ENCODE measurements at regions not wholly inside any gene's neighbourhood (a gene's known extent, or its start where the extent isn't known, plus 50 kb on each side); places are given as distances from the start of the nearest gene placed in this dataset.

DNA sequence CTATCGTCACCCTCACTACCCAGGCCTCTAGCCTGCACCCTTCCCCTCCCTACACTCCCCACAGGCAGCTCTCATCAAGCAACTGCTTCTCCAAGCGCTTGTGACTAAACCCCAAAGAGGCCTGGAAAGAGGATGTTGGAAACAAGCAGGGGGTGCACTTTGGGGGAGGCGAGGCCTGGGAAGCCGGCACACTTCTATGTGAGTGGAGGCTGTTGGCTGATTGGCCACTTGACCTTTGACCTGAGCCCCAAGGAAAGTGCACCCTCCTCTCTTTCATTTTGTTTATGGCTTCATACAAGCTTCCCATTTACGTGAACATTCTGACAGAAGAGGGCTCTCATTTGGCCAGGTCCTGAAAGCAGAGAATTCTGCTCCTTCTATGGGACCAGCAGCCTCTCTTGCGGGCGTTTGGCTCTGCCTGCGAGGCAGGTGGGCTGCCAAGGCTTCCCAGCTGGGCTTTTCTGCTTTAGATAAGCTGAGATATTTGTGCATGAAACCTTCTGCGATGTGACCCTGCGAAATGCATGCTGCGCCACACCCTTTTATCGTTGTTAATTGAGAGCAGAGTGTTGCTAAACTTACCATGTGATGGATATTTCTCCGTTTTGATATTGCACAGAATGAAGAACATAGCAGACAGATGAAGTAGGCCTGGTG, 134.8 kb upstream of the NCK2 start:
- H3K36me3 ChIP-seq (ENCODE audit: insufficient read depth, insufficient read length, low read length) = no peaks in the 10 kb centered on the region
- no peak for DNase-seq (ENCODE audit: low read depth, low spot score)
- no peak overlapping the region for H3K9ac ChIP-seq (ENCODE audit: insufficient read length, low read depth)
- no peaks in the 10 kb centered on the region for H3K4me1 ChIP-seq (ENCODE audit: insufficient read depth, insufficient read length)
- TF ChIP-seq YY1 (IDR thresholded peaks at IDR 0.05; ENCODE audit: insufficient read depth, insufficient read length) = no peak
- TF ChIP-seq ZNF274 (IDR thresholded peaks at IDR 0.05; ENCODE audit: low read depth, low read length) = no peak
- TF ChIP-seq SUZ12 (IDR thresholded peaks at IDR 0.05; ENCODE audit: extremely low read depth, insufficient read depth, insufficient read length) = no peak
- H3K27me3 ChIP-seq (ENCODE audit: insufficient read depth, insufficient read length) = no peaks in the 10 kb centered on the region
- no peak overlapping the region for H3K4me3 ChIP-seq (ENCODE audit: insufficient read length, low read depth)
- no peaks in the 10 kb centered on the region for H3K9me3 ChIP-seq (ENCODE audit: insufficient read depth, low read length)

DNA sequence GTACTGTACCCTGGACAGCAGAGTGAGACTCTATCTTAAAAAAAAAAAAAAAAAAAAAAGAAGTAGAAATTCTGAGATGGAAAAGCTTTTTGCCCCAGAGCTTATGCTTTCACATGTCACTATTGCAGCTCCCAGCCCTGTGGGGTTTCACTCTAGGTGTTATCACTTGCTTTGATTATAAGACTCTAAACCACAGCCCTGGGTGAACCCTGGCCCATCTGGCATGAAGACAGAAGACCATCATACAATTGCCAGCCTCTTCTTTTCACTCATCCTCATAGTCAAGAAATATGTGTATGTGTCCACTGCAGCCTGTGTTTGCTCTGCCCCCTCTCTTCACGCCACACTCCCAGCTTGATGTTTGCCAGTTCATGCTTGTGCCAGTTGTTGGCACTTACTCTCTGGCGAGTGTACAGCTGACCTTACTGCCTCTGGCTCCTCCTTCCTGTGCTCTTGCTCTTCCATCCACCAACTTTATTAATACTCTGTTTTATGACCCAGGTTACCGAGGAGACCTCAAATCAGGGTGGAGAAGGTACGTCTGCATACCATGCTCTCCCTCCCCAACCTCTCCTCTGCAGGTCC, 136.7 kb upstream of the NCK2 start:
- H3K36me3 ChIP-seq (ENCODE audit: insufficient read depth, insufficient read length, low read length) = no peaks in the 10 kb centered on the region
- H3K4me3 ChIP-seq (ENCODE audit: insufficient read length, low read depth) = no peak overlapping the region
- no peak for TF ChIP-seq SUZ12 (IDR thresholded peaks at IDR 0.05; ENCODE audit: extremely low read depth, insufficient read depth, insufficient read length)
- H3K9me3 ChIP-seq (ENCODE audit: insufficient read depth, low read length) = no peaks in the 10 kb centered on the region
- H3K4me1 ChIP-seq (ENCODE audit: insufficient read depth, insufficient read length) = no peaks in the 10 kb centered on the region
- no peaks in the 10 kb centered on the region for H3K27me3 ChIP-seq (ENCODE audit: insufficient read depth, insufficient read length)
- no peak for DNase-seq (ENCODE audit: low read depth, low spot score)
- no peak overlapping the region for H3K9ac ChIP-seq (ENCODE audit: insufficient read length, low read depth)

DNA sequence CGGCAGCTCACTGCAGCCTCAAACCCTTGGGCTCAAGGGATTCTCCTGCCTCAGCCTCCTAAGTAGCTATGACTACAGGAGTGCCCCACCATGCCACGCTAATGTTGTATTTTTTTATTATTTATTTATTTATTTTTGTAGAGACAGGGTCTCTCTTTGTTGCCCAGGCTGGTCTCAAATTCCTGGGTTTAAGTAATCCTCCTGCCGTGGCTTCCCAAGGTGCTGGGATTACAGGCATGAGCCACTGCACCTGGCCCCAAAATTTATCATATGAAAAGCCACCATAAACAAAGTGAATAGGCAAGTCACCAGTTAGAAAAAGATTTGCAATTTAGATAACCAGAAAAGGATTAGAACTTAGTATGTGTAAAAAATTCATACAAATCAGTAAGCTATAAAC, 138.6 kb upstream of the NCK2 start:
- H3K9me3 ChIP-seq (ENCODE audit: insufficient read depth, low read length) = no peaks in the 10 kb centered on the region
- no peaks in the 10 kb centered on the region for H3K36me3 ChIP-seq (ENCODE audit: insufficient read depth, insufficient read length, low read length)
- no peak for DNase-seq (ENCODE audit: low read depth, low spot score)
- no peak for TF ChIP-seq YY1 (IDR thresholded peaks at IDR 0.05; ENCODE audit: insufficient read depth, insufficient read length)
- no peak for TF ChIP-seq ZNF274 (IDR thresholded peaks at IDR 0.05; ENCODE audit: low read depth, low read length)
- TF ChIP-seq SUZ12 (IDR thresholded peaks at IDR 0.05; ENCODE audit: extremely low read depth, insufficient read depth, insufficient read length) = no peak
- no peak overlapping the region for H3K4me3 ChIP-seq (ENCODE audit: insufficient read length, low read depth)
- H3K27me3 ChIP-seq (ENCODE audit: insufficient read depth, insufficient read length) = no peaks in the 10 kb centered on the region
- H3K4me1 ChIP-seq (ENCODE audit: insufficient read depth, insufficient read length) = no peaks in the 10 kb centered on the region
- H3K9ac ChIP-seq (ENCODE audit: insufficient read length, low read depth) = no peak overlapping the region

DNA sequence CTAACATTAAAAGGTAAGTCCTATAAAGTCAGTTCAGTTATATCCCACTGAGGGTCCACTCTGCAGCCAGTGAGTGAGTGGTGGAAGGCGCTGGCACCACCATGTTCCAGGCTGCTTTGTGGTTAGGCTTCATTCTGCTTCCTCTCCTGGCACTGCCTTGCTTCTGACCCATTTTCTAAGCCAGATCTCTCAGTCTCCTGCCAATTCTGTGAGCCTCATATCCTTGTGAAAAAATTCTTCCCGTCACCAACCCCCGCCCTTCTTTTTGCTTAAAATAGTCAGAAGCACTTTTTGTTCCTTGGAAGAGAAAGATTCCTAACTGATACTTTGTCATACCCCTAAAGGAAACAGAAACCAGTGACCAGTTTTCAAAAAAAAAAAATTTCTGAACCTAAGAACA, 139.8 kb upstream of the NCK2 start:
- Histone ChIP-seq H3K27me3 (ENCODE audit: insufficient read depth, insufficient read length) (no peaks in the 10 kb centered on the region), H3K9ac (ENCODE audit: insufficient read length, low read depth) (no peak overlapping the region), H3K9me3 (ENCODE audit: insufficient read depth, low read length) (no peaks in the 10 kb centered on the region), H3K4me1 (ENCODE audit: insufficient read depth, insufficient read length) (no peaks in the 10 kb centered on the region), H3K36me3 (ENCODE audit: insufficient read depth, insufficient read length, low read length) (no peaks in the 10 kb centered on the region), H3K4me3 (ENCODE audit: insufficient read length, low read depth) (no peak overlapping the region)
- TF ChIP-seq YY1 (IDR thresholded peaks at IDR 0.05; ENCODE audit: insufficient read depth, insufficient read length) = no peak
- TF ChIP-seq ZNF274 (IDR thresholded peaks at IDR 0.05; ENCODE audit: low read depth, low read length) = no peak
- TF ChIP-seq SUZ12 (IDR thresholded peaks at IDR 0.05; ENCODE audit: extremely low read depth, insufficient read depth, insufficient read length) = no peak
- no peak for DNase-seq (ENCODE audit: low read depth, low spot score)

DNA sequence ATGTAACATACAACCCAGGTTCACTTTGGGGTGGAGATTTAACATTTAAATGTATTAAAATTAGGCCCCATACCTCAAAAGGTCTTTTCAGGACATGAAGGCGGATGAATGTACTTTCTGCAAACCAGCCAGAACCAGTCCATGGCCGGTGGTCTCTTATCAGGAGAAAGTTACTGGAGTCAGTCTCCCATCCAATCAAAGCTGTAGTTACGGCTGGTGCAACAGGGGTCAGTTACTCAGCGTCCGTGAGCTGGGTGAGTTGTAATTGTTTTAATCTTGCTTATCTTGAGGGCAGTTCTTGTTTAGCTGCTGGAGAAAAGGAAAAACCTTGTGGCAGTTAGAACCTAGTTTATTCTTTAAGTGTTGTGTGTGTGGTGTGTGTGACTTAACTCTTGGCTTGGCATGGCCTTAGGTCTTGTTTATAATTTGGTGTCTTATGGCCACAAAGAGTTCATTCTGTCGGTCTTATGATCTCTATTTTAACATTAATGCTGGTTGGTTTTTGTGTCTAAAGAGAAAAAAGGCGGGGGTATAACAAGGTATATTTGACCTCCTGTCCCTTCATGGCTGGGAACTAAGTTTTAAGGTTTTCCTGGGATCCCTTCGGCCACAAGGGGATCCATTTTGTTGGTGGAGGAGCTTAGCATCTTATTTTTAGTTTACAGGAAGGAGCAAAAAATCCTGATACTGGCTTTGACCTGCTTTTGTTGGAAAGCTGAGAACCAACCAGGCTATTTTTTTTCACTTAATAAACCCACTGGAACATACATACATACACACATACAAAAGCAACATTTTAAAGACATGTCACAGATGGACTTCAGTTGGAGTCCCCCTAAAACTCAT, 143.5 kb upstream of the NCK2 start:
- no peak for DNase-seq (ENCODE audit: low read depth, low spot score)
- Histone ChIP-seq H3K9ac (ENCODE audit: insufficient read length, low read depth) (no peak overlapping the region), H3K9me3 (ENCODE audit: insufficient read depth, low read length) (no peaks in the 10 kb centered on the region), H3K36me3 (ENCODE audit: insufficient read depth, insufficient read length, low read length) (no peaks in the 10 kb centered on the region), H3K4me3 (ENCODE audit: insufficient read length, low read depth) (no peak overlapping the region), H3K27me3 (ENCODE audit: insufficient read depth, insufficient read length) (no peaks in the 10 kb centered on the region), H3K4me1 (ENCODE audit: insufficient read depth, insufficient read length) (peaks cover 7% of the 10 kb centered on the region)
- TF ChIP-seq SUZ12 (IDR thresholded peaks at IDR 0.05; ENCODE audit: extremely low read depth, insufficient read depth, insufficient read length) (no peak), ZNF274 (IDR thresholded peaks at IDR 0.05; ENCODE audit: low read depth, low read length) (no peak), YY1 (IDR thresholded peaks at IDR 0.05; ENCODE audit: insufficient read depth, insufficient read length) (no peak)

DNA sequence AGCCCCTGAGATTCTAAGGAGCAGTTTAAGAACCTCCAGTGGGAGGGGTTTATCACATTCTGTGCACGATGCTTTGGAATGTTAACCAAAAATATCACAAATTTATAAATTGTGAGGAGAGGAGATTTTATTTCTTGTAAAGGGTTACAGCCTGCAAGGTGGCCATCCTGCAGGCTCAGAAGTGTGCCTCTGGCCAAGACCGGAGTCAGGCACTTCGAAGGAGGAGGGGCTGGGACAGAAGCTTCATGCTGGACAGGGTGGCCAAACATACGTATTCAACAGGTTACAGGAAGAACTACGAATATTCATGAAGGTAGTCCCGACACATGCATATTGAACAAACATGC, 144.1 kb upstream of the NCK2 start:
- Histone ChIP-seq H3K4me1 (ENCODE audit: insufficient read depth, insufficient read length) (peaks cover 7% of the 10 kb centered on the region), H3K9me3 (ENCODE audit: insufficient read depth, low read length) (no peaks in the 10 kb centered on the region), H3K4me3 (ENCODE audit: insufficient read length, low read depth) (no peak overlapping the region), H3K36me3 (ENCODE audit: insufficient read depth, insufficient read length, low read length) (no peaks in the 10 kb centered on the region), H3K27me3 (ENCODE audit: insufficient read depth, insufficient read length) (no peaks in the 10 kb centered on the region), H3K9ac (ENCODE audit: insufficient read length, low read depth) (no peak overlapping the region)
- no peak for DNase-seq (ENCODE audit: low read depth, low spot score)
- no peak for TF ChIP-seq YY1 (IDR thresholded peaks at IDR 0.05; ENCODE audit: insufficient read depth, insufficient read length)
- TF ChIP-seq ZNF274 (IDR thresholded peaks at IDR 0.05; ENCODE audit: low read depth, low read length) = no peak
- no peak for TF ChIP-seq SUZ12 (IDR thresholded peaks at IDR 0.05; ENCODE audit: extremely low read depth, insufficient read depth, insufficient read length)

DNA sequence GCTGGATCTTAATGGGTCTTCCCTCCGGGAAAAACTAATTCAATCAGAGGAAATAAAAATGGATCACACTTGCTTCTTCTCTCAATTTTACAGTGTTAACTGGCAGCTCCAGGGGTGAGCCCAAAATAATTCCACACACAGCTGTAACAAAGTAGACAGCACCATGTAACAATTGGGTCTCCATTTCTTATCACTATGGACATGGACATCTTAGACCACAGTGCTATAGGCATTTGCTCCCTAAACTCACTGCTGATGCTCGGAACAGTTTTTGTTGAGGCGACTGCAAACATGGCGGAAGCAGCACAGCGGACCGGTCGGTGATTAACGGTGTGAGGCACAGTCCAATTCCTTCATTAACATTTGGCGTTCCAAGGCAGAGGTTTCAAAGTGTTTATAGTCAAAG, 144.7 kb upstream of the NCK2 start:
- H3K4me1 ChIP-seq (ENCODE audit: insufficient read depth, insufficient read length) = peaks cover 10% of the 10 kb centered on the region
- no peaks in the 10 kb centered on the region for H3K27me3 ChIP-seq (ENCODE audit: insufficient read depth, insufficient read length)
- no peak for DNase-seq (ENCODE audit: low read depth, low spot score)
- H3K9me3 ChIP-seq (ENCODE audit: insufficient read depth, low read length) = no peaks in the 10 kb centered on the region
- no peak overlapping the region for H3K4me3 ChIP-seq (ENCODE audit: insufficient read length, low read depth)
- H3K36me3 ChIP-seq (ENCODE audit: insufficient read depth, insufficient read length, low read length) = no peaks in the 10 kb centered on the region
- no peak overlapping the region for H3K9ac ChIP-seq (ENCODE audit: insufficient read length, low read depth)
- TF ChIP-seq SUZ12 (IDR thresholded peaks at IDR 0.05; ENCODE audit: extremely low read depth, insufficient read depth, insufficient read length) (no peak), ZNF274 (IDR thresholded peaks at IDR 0.05; ENCODE audit: low read depth, low read length) (no peak), YY1 (IDR thresholded peaks at IDR 0.05; ENCODE audit: insufficient read depth, insufficient read length) (no peak)

All from NT2/D1 (cell line).